Fibroblast of skin of right quadriceps (primary cell): ENCODE measurements at regions not wholly inside any gene's neighbourhood (a gene's known extent, or its start where the extent isn't known, plus 50 kb on each side); places are given as distances from the start of the nearest gene placed in this dataset.

Experiments
- DNase-seq: peaks from one replicate; pipeline ENCODE4 v3.0.0-alpha.2; 2013

DNA sequence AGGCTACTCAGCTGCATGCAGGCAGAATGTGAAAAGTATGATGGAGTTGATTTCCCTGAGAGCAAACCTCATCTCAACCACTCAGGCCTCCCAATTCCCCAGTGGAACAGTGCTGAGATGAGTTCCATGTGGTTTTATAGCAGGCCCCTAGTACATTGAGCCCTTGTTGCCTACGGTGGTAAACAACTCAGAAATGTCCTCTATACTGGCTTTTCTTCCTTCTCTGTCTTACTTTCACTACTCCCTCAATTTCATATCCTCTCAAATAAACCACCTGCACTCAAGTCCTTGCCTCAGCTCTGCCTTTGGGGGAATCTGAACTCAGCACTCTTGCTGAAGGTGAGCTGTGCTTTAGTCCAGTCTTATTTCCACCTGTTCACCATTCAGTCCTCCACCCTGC lies 399.9 kb downstream of the PDCD6IP start:
- no peak for DNase-seq

DNA sequence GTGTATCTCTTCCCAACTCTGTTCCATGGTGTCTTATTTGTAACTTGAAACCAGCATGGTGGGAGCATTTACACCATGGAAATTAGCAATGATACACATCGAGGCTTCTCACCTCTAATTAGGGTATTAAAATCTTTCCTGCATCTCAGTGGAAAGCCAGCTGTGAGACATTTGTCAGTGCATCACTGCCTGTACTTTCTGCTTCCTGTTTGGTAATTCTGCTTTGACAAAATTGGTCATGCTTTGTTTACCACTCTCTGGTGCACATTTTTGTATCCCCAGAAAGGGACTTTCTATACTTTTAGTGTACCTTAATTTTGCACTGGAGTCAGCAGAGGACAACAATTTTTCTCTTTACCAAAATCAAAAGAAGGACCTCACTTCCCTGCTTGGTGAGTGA lies 402.1 kb downstream of the PDCD6IP start:
- DNase-seq, result no peak

DNA sequence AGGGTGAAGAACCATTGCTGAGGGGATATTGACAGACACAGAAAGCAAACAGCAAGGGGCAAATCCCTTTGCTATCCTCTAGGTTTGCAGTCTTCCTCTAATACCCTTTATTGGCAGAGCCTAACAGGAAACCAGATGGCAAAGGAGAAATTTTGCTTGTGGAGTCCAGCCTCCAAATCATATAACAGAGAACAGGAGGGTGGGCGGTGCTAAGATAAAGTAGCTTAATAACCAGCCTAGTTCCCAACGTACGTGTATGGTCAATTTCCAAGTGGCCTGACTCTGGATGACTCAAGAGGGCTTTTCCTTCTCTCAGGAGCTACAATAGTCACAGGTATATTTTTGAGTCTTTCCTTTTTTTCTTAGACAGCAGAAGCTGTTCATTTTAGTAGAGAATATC lies 404.5 kb downstream of the PDCD6IP start:
- DNase-seq, result no peak

DNA sequence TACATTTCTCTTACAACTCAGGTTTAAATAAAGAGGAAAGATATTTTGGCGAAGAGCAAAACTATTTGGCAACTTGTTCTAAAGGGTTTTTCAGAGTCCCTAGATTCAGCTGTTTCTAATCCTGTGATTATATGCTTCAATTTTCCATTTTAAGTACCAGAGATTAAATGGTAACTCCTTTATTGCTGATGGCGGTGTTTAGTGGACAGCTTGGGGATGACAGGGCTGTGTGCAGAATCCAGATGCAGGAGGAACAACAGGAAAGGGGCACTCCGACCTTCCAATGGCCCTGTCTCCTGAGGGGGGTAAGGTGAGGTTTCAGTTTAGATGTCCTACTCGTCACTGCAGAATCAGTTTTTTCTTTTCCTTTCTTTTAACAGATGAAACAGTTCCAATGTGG lies 405.0 kb downstream of the PDCD6IP start:
- no peak for DNase-seq

DNA sequence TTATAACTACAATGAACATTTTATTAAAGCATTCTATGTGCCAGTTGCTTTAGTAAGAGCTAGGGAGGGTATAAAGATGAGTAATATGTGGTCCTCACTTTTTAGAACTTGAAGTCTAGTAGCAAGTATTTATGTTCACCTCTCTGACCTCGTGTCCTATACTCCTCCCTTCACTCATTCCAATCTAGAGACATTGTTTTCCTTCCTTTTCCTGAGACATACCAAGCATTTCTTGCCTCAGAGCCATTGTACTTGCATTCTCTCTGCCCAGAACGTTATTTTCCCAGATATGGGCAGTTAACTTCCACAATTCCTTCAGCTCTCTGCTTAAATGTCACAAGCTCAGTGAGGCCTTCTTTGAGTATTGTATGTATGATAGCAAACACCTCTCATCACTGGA lies 408.6 kb downstream of the PDCD6IP start:
- peak; percentile 76 for DNase-seq

DNA sequence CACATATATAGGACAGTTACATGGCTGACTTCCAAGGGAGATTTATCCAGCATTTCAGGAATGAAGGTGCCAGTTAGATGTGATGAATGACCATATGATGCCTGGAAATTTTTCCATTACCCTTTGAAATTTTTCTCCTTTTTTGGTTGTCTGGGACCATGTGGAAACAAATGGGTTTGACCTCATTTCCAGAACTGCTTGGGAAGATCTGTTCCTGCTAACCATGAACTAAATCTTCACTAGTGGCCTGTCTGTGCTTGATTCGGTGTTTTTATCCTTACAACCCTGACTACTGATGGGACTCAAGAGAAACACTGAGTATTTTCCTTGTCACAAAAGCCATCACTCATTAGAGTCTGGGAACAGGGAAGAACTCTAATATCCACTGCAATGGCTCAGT lies 409.4 kb downstream of the PDCD6IP start:
- peak; percentile 74 for DNase-seq

DNA sequence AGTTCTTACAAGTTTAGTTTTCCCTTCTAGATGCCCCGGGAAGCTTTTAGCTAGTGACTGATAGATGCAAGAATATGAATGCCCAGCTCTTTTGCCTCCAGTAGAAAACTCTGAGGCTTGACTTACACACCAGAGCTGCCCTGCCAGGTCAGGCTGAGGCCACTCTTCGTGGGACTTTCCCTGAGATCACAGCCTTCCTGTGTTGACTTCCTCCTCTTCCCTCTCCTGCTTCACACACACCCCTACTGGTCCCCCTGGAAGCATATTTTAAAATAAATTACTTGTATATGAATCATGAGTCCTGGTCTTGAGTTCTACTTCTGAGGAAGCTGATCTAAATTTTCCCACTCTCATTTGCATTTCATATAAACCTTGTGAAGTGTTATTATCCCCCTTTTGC lies 413.7 kb downstream of the PDCD6IP start:
- peak; percentile 34 for DNase-seq

DNA sequence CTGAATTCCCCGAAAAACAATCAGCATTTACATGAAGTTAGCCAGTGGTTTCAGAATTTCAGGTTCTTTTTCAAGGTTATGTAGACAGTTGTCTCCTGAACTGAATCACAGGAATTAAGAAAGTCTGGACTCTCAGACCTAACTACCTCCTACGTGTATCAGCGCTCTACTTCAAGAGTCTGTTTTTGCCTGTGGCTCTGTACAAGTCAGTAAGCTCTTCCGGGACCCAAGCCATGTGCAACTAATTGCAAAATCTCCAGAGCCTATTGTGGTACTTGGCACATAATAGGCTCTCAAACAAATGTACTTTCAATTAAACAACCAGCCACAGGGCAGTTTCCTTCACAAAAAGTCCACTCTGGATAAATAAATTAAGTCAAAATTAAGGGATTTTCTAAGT lies 414.2 kb downstream of the PDCD6IP start:
- peak; percentile 49 for DNase-seq

DNA sequence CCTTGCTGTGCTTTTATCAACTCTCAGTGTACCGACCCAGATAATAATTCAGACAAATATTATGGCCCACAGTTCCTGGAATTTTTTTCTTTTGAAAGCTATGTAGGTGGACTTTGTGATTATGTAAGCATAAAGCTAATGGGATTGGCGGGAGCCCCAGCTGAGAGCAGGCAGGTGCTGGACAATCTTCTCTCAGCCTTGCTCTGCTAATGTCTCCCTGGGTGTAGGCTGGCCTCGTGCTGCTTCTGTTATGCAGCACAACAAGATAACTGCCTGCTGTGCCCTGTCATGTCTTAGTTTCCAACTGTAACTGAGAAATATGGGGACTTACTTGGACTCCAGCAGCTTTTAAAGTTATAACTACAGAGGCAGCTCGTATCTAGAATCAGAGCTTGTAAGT lies 415.0 kb downstream of the PDCD6IP start:
- no peak for DNase-seq

DNA sequence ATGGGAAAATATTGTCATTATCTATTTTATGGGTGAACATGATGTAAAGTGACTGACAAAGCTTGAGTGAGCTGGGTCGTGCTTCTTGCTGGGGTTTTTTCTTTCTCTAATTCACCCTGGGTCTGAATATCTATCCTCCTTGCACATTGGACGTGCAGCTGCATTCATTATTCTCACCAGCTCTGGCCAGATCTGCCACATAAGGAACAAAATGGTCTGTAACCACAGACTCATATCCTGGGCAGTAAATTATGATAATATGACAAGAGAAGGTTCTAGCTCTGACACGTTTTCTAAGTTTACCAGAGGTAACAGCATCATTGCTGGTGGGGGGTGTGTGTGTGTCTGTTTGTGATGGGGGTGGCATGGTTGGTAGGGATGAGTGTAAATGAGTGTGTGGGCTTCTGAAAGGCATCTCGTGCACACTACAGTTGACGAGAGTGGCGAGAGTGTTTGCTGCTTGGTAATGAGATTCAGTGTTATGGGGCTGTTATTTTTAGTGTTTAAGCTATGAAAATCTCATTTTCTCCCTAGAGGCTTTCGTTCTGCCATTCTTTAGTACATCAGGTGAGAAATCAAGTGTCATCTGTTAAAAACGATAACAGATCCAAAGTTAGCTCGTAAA lies 418.4 kb downstream of the PDCD6IP start:
- DNase-seq, result no peak

DNA sequence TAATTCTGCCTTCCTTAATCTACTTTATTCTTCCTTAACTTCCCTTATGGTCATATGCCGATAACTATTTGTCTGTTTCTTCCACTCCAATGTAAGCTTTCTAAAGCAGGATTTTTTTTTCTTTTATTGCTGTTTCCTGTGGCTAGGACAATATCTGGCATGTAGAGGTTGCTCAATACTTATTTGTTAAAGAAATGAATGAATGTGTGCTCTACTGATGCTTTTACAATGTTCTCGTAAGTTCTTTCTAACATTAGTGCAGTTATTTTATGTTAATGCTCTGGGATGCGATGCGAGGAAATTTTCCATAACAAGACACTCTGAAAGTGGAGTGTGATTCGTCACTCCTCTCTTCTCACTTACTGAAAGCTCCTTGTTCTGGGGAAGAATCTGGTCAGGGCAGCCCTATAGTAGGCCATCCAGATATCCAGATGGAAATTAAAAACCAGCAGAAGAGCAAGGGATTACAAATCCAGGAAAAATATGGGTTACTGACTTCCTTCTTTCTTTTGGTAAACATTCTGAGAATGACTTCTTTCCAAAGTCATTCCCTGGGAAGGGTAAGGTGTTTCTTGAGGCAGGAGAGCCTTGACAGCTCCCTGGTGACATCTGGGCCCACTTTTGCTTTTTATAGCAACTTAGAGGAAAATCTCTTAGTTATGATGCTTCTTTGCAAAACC lies 420.4 kb downstream of the PDCD6IP start:
- DNase-seq, result peak; percentile 37

DNA sequence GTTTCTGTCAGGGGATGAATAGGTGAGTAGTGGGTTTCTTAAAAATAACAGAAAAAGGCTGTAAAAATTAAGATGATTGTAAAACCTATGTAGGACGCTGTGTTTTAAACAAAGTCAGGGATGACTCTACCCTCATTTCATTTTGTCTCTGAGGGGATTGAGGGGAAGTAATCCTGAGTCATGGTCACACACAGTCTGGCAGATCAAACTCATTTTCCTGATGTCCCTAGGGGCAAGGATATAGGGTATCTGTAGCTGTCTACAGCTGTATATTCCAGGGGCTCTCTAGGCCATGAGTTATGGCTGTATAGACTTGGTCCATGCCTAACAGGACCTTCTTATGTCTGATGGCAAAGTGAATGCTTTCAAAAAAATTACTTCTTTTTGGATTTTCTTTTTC lies 421.1 kb downstream of the PDCD6IP start:
- peak; percentile 27 for DNase-seq

DNA sequence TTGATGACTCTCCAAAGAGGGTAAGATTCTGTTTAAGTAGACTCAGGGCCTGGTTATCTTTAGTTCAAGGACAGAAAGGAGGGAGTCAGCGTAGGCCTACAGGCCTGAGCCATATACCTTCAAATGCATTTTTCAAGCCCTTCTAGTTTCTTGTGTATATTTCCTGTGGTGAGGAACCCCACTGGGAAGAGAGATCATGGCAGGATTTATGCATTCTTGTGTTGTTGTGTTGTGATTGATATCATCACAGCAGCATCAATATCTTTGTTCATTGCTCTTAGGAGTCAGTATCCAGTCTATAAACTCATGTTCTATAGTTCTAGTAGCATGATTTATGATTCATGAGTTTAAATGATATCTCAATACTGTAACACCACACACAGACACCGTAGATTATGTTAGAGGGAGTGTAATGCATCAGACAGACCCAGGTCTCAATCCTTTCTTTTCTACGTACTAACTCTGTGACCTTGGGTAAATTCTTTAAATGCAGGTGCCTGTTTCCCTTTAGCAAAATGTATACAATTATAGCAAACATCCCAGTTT lies 427.5 kb downstream of the PDCD6IP start:
- peak; percentile 9 for DNase-seq

DNA sequence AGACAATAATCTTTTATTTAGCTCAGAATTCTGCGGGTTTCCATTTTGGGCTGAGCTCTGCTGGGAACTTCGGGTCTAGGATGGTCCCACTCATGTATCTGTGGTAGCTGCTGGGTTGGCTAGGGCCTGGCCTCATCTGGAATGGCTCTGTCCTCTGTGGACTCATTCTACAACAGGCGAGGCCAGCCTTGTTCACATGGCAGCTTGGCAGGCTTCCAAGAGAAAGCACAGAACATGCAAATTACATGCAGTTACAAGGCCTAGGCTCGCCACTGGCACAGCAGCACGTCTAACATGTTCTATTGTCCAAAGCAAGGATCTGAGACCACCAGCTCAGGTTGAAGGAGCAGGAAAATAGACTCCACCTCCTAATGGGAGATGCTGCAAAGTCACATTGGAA lies 431.4 kb downstream of the PDCD6IP start:
- DNase-seq, result no peak

DNA sequence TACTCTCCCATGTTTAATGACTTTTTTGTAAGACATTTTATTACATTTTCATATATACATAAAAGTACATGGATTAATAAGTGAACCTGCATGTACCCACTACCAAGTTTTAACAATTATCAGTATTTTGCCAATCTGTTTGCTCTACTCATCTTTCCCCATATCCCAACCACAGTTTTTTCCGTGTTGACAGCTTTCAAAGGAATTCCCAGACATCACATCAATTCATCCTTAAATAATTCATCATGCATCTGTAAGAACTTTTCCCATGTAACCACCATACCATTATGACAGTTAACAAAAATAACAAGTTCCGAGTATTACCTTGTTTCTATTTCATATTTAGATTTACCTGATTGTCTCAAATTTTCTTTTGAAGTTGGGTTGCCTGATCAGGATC lies 436.7 kb downstream of the PDCD6IP start:
- no peak for DNase-seq

DNA sequence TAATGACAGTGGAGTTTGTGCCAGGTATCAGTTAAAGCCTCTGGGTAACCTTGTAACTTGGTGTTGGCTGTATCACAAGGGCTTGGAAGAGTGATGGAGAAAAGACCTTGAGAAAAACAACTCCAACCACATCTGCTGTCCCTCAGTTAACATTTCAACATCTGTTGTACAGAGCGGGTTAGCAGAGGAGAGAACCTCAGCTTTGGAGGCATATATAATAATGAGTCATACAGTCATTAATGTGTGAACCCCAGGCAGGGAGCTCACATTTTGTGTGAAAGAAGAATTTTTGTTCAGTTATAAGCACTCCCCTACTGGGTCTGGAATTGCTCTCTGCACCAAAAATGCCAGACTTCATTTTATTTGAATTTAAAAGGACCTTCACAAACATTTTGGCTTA lies 439.5 kb downstream of the PDCD6IP start:
- DNase-seq, result peak; percentile 79

DNA sequence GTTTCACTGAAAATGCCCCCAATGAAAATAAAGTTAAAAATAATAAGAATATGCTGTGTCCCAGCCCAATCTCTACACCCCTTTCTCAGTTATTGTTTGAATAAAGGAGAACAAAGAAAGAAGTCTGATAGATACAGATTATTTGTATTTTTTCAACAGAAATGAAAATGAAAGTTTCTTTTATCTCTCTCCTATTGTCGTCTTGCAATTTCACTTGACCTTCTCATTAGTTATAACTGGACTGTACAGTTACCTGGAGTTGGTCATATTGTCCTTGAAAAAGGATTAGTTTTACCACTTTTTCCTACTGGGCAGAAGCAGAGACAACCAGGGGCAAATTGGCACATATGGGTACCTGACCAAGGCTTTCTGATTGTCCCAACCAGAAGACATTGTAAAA lies 440.0 kb downstream of the PDCD6IP start:
- DNase-seq, result no peak

DNA sequence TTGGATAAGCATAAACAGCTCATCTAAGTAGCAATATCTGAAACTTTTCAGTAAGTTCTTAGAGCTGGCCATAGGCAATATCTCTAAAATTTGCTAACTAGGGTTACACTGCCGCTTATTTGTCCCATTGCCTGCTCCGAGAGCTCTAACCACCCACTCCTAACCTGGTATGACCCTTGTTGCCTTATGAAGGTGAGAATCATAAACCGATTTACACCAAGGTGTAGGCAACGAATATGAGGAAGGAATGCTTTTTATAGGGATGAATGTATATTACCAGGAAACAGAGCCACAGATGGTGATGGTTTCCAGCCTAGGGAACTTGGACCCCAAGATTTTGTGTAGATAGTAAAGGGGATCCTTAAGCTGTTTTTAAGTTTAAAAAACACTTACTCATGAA lies 440.9 kb downstream of the PDCD6IP start:
- no peak for DNase-seq

DNA sequence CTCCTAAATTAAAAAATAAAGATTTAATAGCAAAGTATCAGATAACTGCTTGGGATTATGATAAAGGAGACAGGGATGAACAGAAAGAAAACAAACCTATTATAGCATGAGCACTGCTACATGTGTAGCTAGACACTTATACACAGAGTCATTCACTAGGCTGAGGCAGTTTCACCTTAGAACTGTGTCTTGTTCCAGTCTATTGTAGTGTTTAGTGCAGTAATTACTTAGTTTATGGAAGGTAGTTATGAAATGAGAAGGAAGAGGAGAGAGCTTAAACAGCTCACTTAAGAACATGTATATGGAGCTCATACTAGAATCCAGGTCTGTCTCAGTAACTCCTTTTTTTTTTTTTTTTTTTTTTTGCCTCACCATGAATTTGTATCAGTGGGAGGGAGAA lies 441.4 kb downstream of the PDCD6IP start:
- DNase-seq, result no peak

DNA sequence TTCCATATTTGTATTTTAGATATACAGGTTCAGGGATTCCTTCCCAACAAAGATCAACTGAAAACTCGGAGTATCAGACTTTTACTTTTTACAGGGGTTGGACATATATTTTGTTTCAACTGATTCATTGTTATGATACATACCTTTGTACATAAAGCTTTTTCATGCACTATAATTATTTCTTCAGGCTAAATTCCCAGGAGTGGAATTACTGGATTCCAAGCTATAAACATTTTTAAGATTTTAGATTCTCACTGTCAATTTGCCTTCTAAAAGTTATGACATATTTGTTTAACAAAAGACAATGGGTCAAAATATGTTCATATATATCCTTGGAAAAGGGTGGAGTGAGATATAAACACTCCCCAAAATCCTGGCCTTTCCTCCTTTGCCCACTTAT lies 449.0 kb downstream of the PDCD6IP start:
- DNase-seq, result no peak

DNA sequence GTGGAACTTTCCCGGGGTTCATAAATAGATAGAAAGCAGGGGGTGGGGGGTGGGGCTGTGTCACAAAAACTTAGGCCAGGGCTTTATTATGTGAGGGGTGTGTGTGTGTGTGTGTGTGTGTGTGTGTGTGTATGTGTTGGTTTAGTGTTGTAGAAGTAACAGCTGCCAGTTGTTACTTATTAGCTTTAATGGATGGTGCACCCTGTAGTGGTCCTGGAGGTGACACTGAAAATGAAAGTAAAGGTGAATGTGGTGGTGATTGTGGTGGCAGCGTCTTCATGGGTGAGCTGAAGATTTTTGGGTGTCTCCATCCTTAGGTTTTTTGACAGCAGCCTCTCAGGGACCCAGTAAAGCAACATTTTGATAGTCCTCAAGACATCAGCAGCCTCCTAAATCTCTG lies 449.9 kb downstream of the PDCD6IP start:
- no peak for DNase-seq

DNA sequence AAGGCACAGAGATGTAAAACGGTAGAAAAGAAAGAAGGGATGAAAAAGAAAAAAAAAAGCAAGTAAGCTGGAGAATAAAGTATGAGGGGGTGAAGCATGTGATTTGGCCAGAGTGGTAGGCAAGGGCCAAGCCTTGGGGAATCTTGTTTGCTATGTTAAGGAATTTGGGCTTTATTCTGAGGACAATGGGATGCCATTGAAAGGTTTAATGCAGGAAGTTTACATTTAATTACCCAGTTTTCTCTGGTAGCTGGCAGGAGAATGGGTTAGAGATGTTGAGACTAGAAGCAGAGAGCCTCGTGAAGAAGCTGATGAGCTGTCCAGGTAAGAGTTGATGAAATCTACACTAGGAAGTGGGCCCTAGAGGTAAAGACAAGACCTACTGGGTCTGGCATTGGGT lies 455.9 kb downstream of the PDCD6IP start:
- no peak for DNase-seq

DNA sequence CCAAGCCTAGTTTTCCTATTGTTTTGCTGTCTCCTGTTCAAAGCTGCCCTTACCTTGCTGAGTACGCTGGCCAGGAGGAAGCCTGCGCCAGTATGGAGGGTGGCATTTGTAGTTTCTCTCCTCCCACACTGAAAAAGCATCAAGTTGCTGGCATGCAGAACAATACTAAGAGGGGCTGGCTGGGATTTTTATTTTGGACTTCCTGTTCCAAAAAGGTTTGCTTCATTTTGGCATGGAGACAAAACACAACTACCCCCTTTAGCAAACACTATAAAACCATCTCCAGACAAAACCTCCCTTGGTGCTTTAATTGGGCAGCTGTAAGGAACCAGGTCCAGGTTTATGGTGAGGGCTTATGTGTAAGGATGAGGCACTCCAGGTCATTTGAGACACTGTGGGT lies 457.6 kb downstream of the PDCD6IP start:
- DNase-seq, result no peak

DNA sequence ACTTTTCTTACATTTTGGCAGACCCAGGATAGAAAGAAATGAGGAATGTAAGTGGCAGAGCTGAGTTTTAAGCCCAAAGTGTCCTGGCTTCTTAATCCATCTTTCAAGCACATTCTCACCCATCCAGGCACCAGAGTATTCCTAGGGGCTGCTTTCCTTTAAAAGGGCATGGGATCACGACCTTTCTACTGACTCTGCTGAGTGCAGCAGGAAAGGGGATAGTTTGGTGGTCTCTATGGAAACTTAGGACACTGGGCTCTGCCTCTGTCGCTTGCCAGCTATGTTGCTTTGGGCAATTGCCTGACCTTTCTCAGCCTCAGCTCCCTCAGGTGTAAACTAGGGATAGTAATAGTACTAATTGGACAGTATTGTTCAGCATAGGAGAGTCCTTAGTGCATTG lies 458.4 kb downstream of the PDCD6IP start:
- no peak for DNase-seq
